HPDE6-E6E7 (cell line): ENCODE measurements at regions not wholly inside any gene's neighbourhood (a gene's known extent, or its start where the extent isn't known, plus 50 kb on each side); places are given as distances from the start of the nearest gene placed in this dataset.

ENCODE experiments used
- DNase-seq: peaks from one replicate; pipeline ENCODE4 v3.0.0; 2011; ENCODE audit warnings: missing footprints; ENCODE audit errors: extremely low spot score

GRCh38 chr2:56102098-56102497 is 81.7 kb upstream of the CCDC85A start:
- DNase-seq, result no peak

GRCh38 chr2:56102866-56103265 is 80.9 kb upstream of the CCDC85A start:
- no peak for DNase-seq

GRCh38 chr2:56104962-56105361 is 78.8 kb upstream of the CCDC85A start:
- DNase-seq, result no peak

DNA sequence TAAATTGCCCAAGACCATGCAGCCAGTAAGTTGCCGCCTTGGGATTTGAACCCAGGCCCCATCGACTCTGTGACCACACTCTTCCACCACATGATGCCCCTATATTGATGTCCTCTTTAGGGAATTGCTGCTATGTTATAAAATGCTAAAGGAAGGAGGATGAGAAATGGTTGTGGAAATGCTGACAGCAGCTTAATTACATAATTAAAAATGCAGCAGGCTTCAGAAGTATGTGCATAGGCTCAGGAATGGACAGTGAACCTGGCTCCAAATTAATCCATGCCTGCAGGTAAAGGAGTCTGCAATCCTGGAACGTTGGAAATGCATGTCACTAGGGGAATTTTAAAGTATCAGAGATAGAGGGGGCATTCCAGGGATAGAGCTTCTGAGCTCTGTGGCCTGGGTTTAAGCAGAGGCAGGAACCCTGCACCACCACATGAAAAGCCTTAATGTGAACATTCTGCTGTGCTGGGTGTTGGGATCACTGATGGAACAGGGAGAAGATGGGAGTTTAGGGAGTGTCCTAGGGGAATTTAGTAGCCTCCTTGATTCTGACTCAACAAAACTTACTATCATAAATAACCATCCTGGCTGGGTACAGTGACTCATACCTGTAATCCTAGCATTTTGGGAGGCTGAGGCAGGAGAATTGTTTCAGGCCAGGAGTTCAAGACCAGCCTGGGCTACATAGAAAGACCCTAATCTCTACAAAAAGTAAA is 76.1 kb upstream of the CCDC85A start:
- no peak for DNase-seq

DNA sequence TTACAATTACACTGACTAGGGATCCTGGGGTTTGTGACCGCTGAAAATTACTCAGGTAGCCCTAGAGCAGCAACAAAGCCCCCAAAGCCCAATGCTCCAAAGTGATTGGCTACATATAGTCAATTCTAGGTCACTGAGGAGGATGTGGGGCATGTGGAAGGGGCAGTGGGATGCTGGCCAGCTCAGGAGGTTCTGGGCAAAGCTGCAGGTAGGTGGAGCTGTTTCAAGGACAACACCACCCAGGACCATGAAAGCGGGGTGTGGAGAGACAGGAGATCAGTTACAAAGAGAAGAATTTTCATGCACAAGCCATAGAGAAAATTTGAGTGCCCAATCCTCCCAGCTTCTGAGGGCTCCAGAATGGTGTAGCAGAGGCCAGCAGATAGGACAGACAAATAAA is 75.0 kb upstream of the CCDC85A start:
- no peak for DNase-seq

DNA sequence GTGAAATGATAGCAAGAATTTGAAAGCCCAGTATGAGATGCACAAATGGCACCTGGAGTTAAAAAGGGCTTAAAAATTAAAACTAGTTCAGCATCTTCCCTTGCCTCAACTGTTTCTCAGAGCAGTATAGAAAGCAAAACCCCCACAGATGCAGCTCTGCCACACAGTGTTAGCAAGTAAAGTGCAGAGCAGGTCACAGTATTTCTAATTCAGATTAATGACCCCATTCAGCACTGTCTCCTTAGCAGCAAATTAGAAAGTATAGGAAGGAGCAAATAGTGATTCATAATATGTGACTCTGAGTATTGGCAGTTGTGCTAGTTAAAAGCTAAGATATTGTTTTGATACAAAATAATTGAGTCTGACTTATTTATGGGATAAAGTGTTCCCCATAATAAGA is 73.8 kb upstream of the CCDC85A start:
- no peak for DNase-seq

DNA sequence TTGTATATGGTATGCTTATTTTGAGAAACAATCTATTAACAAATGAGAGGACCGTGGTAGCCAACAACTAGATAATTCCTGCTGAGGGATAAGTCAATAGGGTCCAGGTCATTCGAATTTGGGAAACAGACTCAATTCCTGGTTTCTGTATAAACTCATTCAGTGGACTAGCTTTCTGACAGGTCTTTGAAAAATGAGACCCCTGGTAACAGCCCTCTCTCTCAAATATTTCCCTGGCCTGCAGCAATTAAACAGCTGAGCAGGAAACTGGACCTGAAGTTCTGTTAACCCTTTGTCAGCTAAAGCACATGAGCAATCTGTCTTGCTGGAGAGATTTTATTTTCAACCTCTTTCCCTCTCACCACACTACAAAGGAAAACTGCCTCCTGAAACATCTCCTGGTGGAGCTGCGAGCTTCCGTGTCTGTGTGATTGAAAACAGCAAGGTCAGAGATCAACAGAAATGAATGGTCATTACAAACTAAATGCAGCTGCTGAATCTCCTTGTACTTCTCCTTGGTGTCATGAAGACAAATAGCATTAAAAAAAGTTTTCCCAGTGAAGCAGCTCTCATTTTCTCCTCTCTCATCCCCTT is 70.3 kb upstream of the CCDC85A start:
- DNase-seq, result no peak

DNA sequence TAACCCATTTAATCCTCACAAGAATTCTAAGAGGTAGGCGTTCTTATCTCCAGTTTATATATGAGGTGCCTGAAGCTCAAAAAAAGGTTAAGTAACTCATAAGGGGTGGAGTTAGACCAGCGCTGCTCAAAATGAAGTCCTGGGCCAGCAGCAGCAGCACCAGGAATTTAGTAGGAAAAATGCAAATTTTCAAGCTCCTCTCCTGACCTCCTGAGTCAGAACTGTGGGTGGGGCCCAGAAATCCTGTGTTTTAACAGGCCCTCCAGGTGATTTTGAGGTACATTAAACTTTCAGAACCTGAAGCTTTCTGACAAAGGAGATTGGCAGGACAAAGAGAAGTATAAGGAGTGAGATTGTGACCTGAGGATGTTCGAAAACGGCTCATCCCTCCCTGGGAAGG is 66.0 kb upstream of the CCDC85A start:
- DNase-seq, result no peak

DNA sequence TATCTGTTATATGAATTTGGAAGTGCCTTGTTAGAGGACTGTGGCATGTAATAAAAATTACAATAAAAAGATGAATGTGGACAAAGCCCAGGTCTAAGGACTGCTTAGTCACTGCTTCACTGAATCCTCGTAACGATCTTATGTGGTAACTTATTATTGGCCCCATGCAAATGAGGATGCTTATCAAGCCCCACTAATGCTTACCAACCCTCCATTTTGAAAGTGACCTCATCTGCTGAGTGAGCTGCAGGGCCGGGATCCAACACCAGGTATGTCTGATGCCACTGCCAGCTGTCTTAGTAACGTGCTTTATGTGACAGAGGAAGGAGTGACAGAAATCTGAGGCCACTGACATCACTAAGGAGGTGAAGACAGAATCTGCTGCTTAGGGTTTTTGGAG is 65.3 kb upstream of the CCDC85A start:
- DNase-seq, result no peak

DNA sequence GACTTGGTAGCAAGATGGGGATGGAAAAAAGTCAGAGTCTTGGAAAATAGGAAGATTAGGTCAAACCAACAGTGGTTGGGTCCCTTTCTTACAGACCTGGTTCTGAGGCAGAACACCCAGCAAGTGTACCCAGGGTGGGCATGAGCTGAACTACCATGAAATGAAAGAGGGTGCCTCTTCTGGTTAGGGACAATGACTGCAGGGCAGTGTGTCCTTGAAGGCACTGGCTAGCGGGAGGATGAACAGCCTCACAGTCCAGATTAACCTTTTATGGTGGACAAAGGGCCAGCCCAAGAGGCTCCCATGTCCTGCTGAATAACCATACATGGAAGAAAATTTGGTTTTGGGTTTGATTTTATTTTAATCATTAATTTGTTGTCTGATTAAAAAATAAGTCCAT is 61.8 kb upstream of the CCDC85A start:
- DNase-seq, result no peak

- DNase-seq, result no peak
Observed at GRCh38 chr2:56123538-56123937, 60.3 kb upstream of the CCDC85A start.

DNA sequence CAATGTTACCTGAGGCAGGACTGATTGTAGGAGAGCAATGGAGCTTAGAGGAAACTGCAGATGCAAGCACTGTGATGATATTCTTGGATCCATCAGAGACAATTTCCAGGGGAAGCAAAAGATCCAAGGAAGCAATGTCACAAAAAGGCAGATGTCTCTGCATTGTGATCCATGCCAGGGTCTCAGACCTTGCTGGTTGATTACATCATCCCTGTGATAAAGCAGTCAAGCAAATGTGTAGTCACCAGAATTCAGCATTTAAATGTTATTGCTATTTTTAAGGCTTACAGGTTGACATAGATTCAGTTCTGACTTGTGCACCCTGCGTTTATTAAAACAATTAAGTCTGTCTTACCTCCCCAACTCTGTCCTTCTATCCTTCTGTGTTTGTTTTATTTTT is 56.8 kb upstream of the CCDC85A start:
- DNase-seq, result no peak

- DNase-seq, result no peak
Observed at GRCh38 chr2:56127463-56128152, 56.2 kb upstream of the CCDC85A start.

- DNase-seq, result no peak
Observed at GRCh38 chr2:56128235-56128634, 55.6 kb upstream of the CCDC85A start.

- DNase-seq, result peak; percentile 39
Observed at GRCh38 chr2:56130463-56131070, 53.2 kb upstream of the CCDC85A start.

GRCh38 chr2:56132138-56132537 is 51.7 kb upstream of the CCDC85A start:
- peak; percentile 20 for DNase-seq

DNA sequence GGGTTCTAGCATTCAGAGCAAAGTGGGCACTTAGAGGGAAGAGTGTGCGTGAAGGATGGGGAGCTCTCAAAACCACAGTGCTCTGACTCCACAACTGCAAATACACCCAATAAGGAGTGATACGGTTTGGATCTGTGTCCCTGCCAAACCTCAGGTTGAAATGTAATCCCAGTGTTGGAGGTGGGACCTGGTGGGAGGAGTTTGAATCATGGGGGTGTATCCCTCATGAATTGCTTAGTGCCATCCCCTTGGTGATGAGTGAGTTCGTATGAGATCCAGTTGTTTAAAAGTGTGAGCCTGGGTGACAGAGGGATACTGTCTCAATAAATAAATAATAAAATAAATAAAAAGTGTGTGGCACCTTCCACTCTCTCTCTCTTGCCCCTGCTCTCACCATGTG is 50.3 kb upstream of the CCDC85A start:
- no peak for DNase-seq

GRCh38 chr2:56133931-56134629 is 49.7 kb upstream of the CCDC85A start:
- no peak for DNase-seq
